ENCODE measurements at regions not wholly inside any gene's neighbourhood (a gene's known extent, or its start where the extent isn't known, plus 50 kb on each side); places are given as distances from the start of the nearest gene placed in this dataset.

DNA sequence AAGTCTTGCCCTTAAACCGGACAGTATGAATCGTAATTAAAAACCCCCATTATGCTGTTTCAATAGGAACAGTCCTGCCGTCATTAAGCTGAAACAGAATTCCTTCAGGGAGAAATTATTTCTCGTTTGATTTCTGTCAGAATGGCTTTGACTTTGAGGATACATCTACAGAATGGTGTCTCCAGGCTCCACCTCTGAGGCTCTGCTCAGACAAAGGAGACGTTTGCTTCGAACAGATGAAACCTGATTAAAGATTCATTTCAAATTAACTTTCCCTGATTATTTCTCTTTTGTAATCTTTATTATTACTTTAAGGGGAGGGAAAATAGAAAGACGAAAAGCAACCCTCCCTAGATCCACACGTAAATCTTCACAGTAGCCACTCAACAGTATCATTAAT, 106.9 kb downstream of the TMEM114 start:
- no peak for TF ChIP-seq CTCF (IDR thresholded peaks at IDR 0.05; ENCODE audit: insufficient read depth, low read depth, low read length, missing control alignments)
- no peak for DNase-seq (ENCODE audit: low read depth)

GRCh38 chr16:8481810-8482209, 108.5 kb downstream of the TMEM114 start:
- H3K4me3 ChIP-seq (ENCODE audit: low read length): no peak overlapping the region
- no peak for DNase-seq (ENCODE audit: low read depth)
- no peak for TF ChIP-seq CTCF (IDR thresholded peaks at IDR 0.05; ENCODE audit: insufficient read depth, low read depth, low read length, missing control alignments)

More for the DNA sequence above, 106.9 kb downstream of the TMEM114 start:
- no peak overlapping the region for H3K4me3 ChIP-seq (ENCODE audit: low read length)

- H3K4me3 ChIP-seq (ENCODE audit: low read length): no peak overlapping the region
- DNase-seq (ENCODE audit: low read depth): no peak
- TF ChIP-seq CTCF (IDR thresholded peaks at IDR 0.05; ENCODE audit: insufficient read depth, low read depth, low read length, missing control alignments): no peak
Measured at GRCh38 chr16:8476824-8477223, 113.5 kb downstream of the TMEM114 start.

- no peak for TF ChIP-seq CTCF (IDR thresholded peaks at IDR 0.05; ENCODE audit: insufficient read depth, low read depth, low read length, missing control alignments)
- H3K4me3 ChIP-seq (ENCODE audit: low read length): no peak overlapping the region
- DNase-seq (ENCODE audit: low read depth): no peak
Measured at GRCh38 chr16:8474587-8474986, 115.7 kb downstream of the TMEM114 start.

DNA sequence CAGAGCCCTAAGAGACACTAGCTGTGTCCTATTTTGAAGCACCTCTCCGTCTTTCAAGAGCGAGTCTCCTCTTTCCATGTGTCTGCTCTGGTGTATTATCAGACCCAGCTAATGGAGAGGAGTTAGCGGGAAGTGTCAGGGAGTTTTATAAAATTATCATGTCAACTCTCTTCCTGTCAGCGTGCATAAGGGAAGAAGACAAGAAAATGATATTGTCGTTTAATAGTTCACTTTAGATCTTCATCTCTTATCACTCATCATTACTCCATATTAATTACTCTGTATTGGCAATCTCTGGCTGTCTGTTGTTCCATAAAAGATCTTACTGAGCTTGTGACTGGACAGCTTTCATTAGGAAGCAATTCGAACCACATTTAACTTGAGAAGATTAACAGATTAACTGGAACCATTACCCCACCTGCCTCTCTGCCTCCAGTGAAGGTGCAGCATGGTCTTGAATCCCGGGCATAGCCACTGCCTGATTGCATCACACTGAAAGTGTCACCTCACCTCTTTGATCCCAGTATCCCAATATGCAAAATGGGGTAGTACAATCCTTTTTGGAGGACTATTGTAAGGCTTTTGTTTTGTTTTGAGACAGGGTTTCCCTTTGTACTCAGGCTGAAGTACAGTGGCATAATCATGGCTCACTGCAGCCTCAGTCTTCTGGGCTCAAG, 121.1 kb downstream of the TMEM114 start:
- TF ChIP-seq CTCF (IDR thresholded peaks at IDR 0.05; ENCODE audit: insufficient read depth, low read depth, low read length, missing control alignments): no peak
- DNase-seq (ENCODE audit: low read depth): no peak
- no peak overlapping the region for H3K4me3 ChIP-seq (ENCODE audit: low read length)

DNA sequence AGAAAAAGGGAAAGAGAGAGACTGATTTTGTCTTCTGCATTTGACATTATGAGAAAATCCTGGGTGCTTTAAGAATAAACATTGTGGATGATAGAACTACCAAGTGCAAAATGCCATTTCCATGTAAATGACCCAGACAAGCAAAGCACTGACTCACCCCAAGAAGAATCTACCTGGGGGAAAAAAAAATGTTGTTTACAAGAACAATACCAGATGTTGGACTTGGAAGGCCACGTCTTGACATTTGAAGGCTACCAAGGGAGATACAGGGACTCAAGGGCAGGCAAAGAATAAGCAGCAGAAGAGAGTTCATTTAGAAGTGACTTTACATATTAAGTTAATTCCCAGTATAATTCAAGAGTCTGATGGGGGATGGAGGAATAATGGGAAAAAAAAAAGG, 125.3 kb downstream of the TMEM114 start:
- TF ChIP-seq CTCF (IDR thresholded peaks at IDR 0.05; ENCODE audit: insufficient read depth, low read depth, low read length, missing control alignments): no peak
- no peak overlapping the region for H3K4me3 ChIP-seq (ENCODE audit: low read length)
- DNase-seq (ENCODE audit: low read depth): no peak

DNA sequence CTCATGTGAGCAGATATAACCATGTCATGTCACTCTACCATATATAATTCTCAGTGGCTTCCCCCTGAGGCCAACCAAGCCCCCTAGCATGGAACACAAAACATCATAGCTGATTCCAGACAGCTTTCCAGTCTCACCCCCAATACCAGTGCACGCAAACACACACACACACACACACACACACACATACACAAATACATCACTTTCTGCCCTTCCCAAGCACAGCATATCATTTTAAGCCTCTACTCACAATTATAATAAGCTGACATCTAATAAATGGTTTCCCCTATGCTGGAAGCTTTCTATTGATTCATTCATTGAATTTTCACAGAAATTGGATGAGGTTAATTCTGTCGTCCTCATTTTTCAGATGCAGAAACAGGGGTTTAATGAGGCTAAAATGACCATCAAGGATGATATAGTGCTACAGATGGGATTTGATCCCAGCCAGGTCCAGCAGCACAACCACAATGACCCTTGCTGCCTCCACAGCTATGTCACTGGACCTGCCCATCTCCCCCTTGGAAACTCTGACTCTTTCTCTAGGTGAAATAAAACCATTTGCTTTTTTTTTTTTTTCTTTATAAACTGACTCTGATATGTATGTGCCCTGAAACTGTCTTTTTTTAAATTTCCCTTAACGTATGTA, 131.1 kb downstream of the TMEM114 start:
- DNase-seq (ENCODE audit: low read depth): no peak
- no peak overlapping the region for H3K4me3 ChIP-seq (ENCODE audit: low read length)
- TF ChIP-seq CTCF (IDR thresholded peaks at IDR 0.05; ENCODE audit: insufficient read depth, low read depth, low read length, missing control alignments): no peak
